ENCODE measurements at regions not wholly inside any gene's neighbourhood (a gene's known extent, or its start where the extent isn't known, plus 50 kb on each side); places are given as distances from the start of the nearest gene placed in this dataset.

GRCh38 chr20:7214081-7214740, 446.7 kb downstream of the BMP2 start:
- ChIA-PET CTCF (interaction anchor here (0.6 kb wide), 2 partner anchors 54 to 72 kb away, joined by 3 to 4 read pairs; no protein-coding TSS in a partner anchor), POLR2A (no interaction called here)
- H3K27ac ChIP-seq (ENCODE audit: extremely low read depth, low read depth, low read length) = no peak overlapping the region
- TF ChIP-seq ZNF37A (tag by site-specific recombination; IDR thresholded peaks at IDR 0.05) (no peak), HOXA7 (CRISPR knock-in tag; IDR thresholded peaks at IDR 0.05; ENCODE audit: borderline replicate concordance) (no peak), OSR2 (tag by site-specific recombination; IDR thresholded peaks at IDR 0.05) (no peak), ZFHX2 (tag by site-specific recombination; conservative IDR thresholded peaks at IDR 0.05) (no peak), PBX3 (CRISPR knock-in tag; IDR thresholded peaks at IDR 0.05) (no peak), ZNF518A (tag by site-specific recombination; conservative IDR thresholded peaks at IDR 0.05; ENCODE audit: low read depth) (no peak), GLIS2 (tag by site-specific recombination; IDR thresholded peaks at IDR 0.05) (no peak), ZNF623 (tag by site-specific recombination; IDR thresholded peaks at IDR 0.05) (no peak), ZNF501 (tag by site-specific recombination; IDR thresholded peaks at IDR 0.05) (no peak), ZNF280D (tag by site-specific recombination; IDR thresholded peaks at IDR 0.05) (no peak), BCL11B (tag by site-specific recombination; IDR thresholded peaks at IDR 0.05; ENCODE audit: low read depth) (no peak), ZNF555 (tag by site-specific recombination; conservative IDR thresholded peaks at IDR 0.05) (no peak), FEZF1 (tag by site-specific recombination; IDR thresholded peaks at IDR 0.05) (no peak), BCL6B (tag by site-specific recombination; IDR thresholded peaks at IDR 0.05) (no peak), ZNF140 (tag by site-specific recombination; IDR thresholded peaks at IDR 0.05) (no peak), KLF9 (tag by site-specific recombination; IDR thresholded peaks at IDR 0.05; ENCODE audit: low read depth) (no peak)
- H3K4me1 ChIP-seq (ENCODE audit: control insufficient read depth, insufficient read depth, low read length) = no peaks in the 10 kb centered on the region
- no peaks in the 10 kb centered on the region for H3K9me3 ChIP-seq (ENCODE audit: control insufficient read depth, insufficient read depth, low read depth, low read length)
- H3K36me3 ChIP-seq (ENCODE audit: control insufficient read depth in 2 of 2, insufficient read depth in 1 of 2, low read length in 2 of 2) = no peaks in the 10 kb centered on the region
- no peak overlapping the region for H3K4me3 ChIP-seq (ENCODE audit: low read depth, low read length)
